ENCODE measurements at regions not wholly inside any gene's neighbourhood (a gene's known extent, or its start where the extent isn't known, plus 50 kb on each side); places are given as distances from the start of the nearest gene placed in this dataset.

GRCh38 chr1:168806952-168807351 lies 77.9 kb upstream of the DPT start:
- DNase-seq (ENCODE audit: extremely low spot score), result no peak
- no peak overlapping the region for H3K4me3 ChIP-seq (ENCODE audit: low read depth, low read length)
- WGBS, result 96% methylated on average over 2 of the region's 2 CpGs
- no peaks in the 10 kb centered on the region for H3K36me3 ChIP-seq (ENCODE audit: insufficient read depth)
- no peaks in the 10 kb centered on the region for H3K4me1 ChIP-seq (ENCODE audit: insufficient read depth)
- no peak overlapping the region for H3K27ac ChIP-seq (ENCODE audit: low read depth)

GRCh38 chr1:168811176-168811575 lies 82.2 kb upstream of the DPT start:
- DNase-seq (ENCODE audit: extremely low spot score), result no peak
- 96% methylated on average over 3 of the region's 3 CpGs for WGBS
- H3K4me1 ChIP-seq (ENCODE audit: insufficient read depth), result no peaks in the 10 kb centered on the region
- no peak overlapping the region for H3K27ac ChIP-seq (ENCODE audit: low read depth)
- H3K36me3 ChIP-seq (ENCODE audit: insufficient read depth), result no peaks in the 10 kb centered on the region
- H3K4me3 ChIP-seq (ENCODE audit: low read depth, low read length), result no peak overlapping the region

- no peak for DNase-seq (ENCODE audit: extremely low spot score)
- no peaks in the 10 kb centered on the region for H3K36me3 ChIP-seq (ENCODE audit: insufficient read depth)
- H3K4me1 ChIP-seq (ENCODE audit: insufficient read depth), result no peaks in the 10 kb centered on the region
- H3K27ac ChIP-seq (ENCODE audit: low read depth), result no peak overlapping the region
- H3K4me3 ChIP-seq (ENCODE audit: low read depth, low read length), result no peak overlapping the region
- WGBS, result 93% methylated on average over 3 of the region's 3 CpGs
Measured at GRCh38 chr1:168819668-168820067, 90.7 kb upstream of the DPT start.

GRCh38 chr1:168821434-168821833 lies 92.4 kb upstream of the DPT start:
- H3K27ac ChIP-seq (ENCODE audit: low read depth), result no peak overlapping the region
- no peaks in the 10 kb centered on the region for H3K36me3 ChIP-seq (ENCODE audit: insufficient read depth)
- DNase-seq (ENCODE audit: extremely low spot score), result no peak
- 63% methylated on average over 2 of the region's 2 CpGs for WGBS
- H3K4me1 ChIP-seq (ENCODE audit: insufficient read depth), result no peaks in the 10 kb centered on the region
- no peak overlapping the region for H3K4me3 ChIP-seq (ENCODE audit: low read depth, low read length)

- H3K27ac ChIP-seq (ENCODE audit: low read depth), result no peak overlapping the region
- H3K4me1 ChIP-seq (ENCODE audit: insufficient read depth), result no peaks in the 10 kb centered on the region
- H3K4me3 ChIP-seq (ENCODE audit: low read depth, low read length), result no peak overlapping the region
- no peak for DNase-seq (ENCODE audit: extremely low spot score)
- WGBS, result 69% methylated on average over 2 of the region's 2 CpGs
- H3K36me3 ChIP-seq (ENCODE audit: insufficient read depth), result no peaks in the 10 kb centered on the region
Measured at GRCh38 chr1:168822911-168823310, 93.9 kb upstream of the DPT start.

GRCh38 chr1:168823988-168824387 lies 95.0 kb upstream of the DPT start:
- WGBS, result 93% methylated on average over 4 of the region's 4 CpGs
- Histone ChIP-seq H3K27ac (ENCODE audit: low read depth) (no peak overlapping the region), H3K36me3 (ENCODE audit: insufficient read depth) (no peaks in the 10 kb centered on the region), H3K4me1 (ENCODE audit: insufficient read depth) (no peaks in the 10 kb centered on the region), H3K4me3 (ENCODE audit: low read depth, low read length) (no peak overlapping the region)
- no peak for DNase-seq (ENCODE audit: extremely low spot score)

GRCh38 chr1:168824418-168825065 lies 95.5 kb upstream of the DPT start:
- no peak overlapping the region for H3K27ac ChIP-seq (ENCODE audit: low read depth)
- H3K36me3 ChIP-seq (ENCODE audit: insufficient read depth), result no peaks in the 10 kb centered on the region
- H3K4me1 ChIP-seq (ENCODE audit: insufficient read depth), result no peaks in the 10 kb centered on the region
- H3K4me3 ChIP-seq (ENCODE audit: low read depth, low read length), result no peak overlapping the region
- 90% methylated on average over 2 of the region's 2 CpGs for WGBS
- DNase-seq (ENCODE audit: extremely low spot score), result no peak

GRCh38 chr1:168825129-168825528 lies 96.1 kb upstream of the DPT start:
- H3K27ac ChIP-seq (ENCODE audit: low read depth), result no peak overlapping the region
- H3K4me1 ChIP-seq (ENCODE audit: insufficient read depth), result no peaks in the 10 kb centered on the region
- DNase-seq (ENCODE audit: extremely low spot score), result no peak
- 63% methylated on average over 1 of the region's 1 CpG for WGBS
- no peak overlapping the region for H3K4me3 ChIP-seq (ENCODE audit: low read depth, low read length)
- no peaks in the 10 kb centered on the region for H3K36me3 ChIP-seq (ENCODE audit: insufficient read depth)

- Histone ChIP-seq H3K27ac (ENCODE audit: low read depth) (no peak overlapping the region), H3K36me3 (ENCODE audit: insufficient read depth) (no peaks in the 10 kb centered on the region), H3K4me1 (ENCODE audit: insufficient read depth) (no peaks in the 10 kb centered on the region), H3K4me3 (ENCODE audit: low read depth, low read length) (no peak overlapping the region)
- no peak for DNase-seq (ENCODE audit: extremely low spot score)
- WGBS, result 60% methylated on average over 3 of the region's 3 CpGs
Measured at GRCh38 chr1:168825820-168826219, 96.8 kb upstream of the DPT start.

- 95% methylated on average over 3 of the region's 3 CpGs for WGBS
- no peaks in the 10 kb centered on the region for H3K4me1 ChIP-seq (ENCODE audit: insufficient read depth)
- no peaks in the 10 kb centered on the region for H3K36me3 ChIP-seq (ENCODE audit: insufficient read depth)
- H3K27ac ChIP-seq (ENCODE audit: low read depth), result no peak overlapping the region
- no peak for DNase-seq (ENCODE audit: extremely low spot score)
- H3K4me3 ChIP-seq (ENCODE audit: low read depth, low read length), result no peak overlapping the region
Measured at GRCh38 chr1:168826269-168826668, 97.3 kb upstream of the DPT start.

GRCh38 chr1:168827557-168827956 lies 98.6 kb upstream of the DPT start:
- no peaks in the 10 kb centered on the region for H3K4me1 ChIP-seq (ENCODE audit: insufficient read depth)
- no peak overlapping the region for H3K4me3 ChIP-seq (ENCODE audit: low read depth, low read length)
- DNase-seq (ENCODE audit: extremely low spot score), result no peak
- WGBS, result 89% methylated on average over 2 of the region's 2 CpGs
- H3K36me3 ChIP-seq (ENCODE audit: insufficient read depth), result no peaks in the 10 kb centered on the region
- no peak overlapping the region for H3K27ac ChIP-seq (ENCODE audit: low read depth)

GRCh38 chr1:168829876-168830275 lies 100.9 kb upstream of the DPT start:
- no peak for DNase-seq (ENCODE audit: extremely low spot score)
- no peaks in the 10 kb centered on the region for H3K36me3 ChIP-seq (ENCODE audit: insufficient read depth)
- H3K4me1 ChIP-seq (ENCODE audit: insufficient read depth), result no peaks in the 10 kb centered on the region
- no peak overlapping the region for H3K27ac ChIP-seq (ENCODE audit: low read depth)
- H3K4me3 ChIP-seq (ENCODE audit: low read depth, low read length), result no peak overlapping the region

- no peak for DNase-seq (ENCODE audit: extremely low spot score)
- WGBS, result 77% methylated on average over 2 of the region's 2 CpGs
- no peak overlapping the region for H3K27ac ChIP-seq (ENCODE audit: low read depth)
- no peaks in the 10 kb centered on the region for H3K4me1 ChIP-seq (ENCODE audit: insufficient read depth)
- no peaks in the 10 kb centered on the region for H3K36me3 ChIP-seq (ENCODE audit: insufficient read depth)
- no peak overlapping the region for H3K4me3 ChIP-seq (ENCODE audit: low read depth, low read length)
Measured at GRCh38 chr1:168830562-168830961, 101.6 kb upstream of the DPT start.

GRCh38 chr1:168832661-168833060 lies 103.7 kb upstream of the DPT start:
- 89% methylated on average over 2 of the region's 2 CpGs for WGBS
- Histone ChIP-seq H3K36me3 (ENCODE audit: insufficient read depth) (no peaks in the 10 kb centered on the region), H3K27ac (ENCODE audit: low read depth) (no peak overlapping the region), H3K4me3 (ENCODE audit: low read depth, low read length) (no peak overlapping the region), H3K4me1 (ENCODE audit: insufficient read depth) (no peaks in the 10 kb centered on the region)
- DNase-seq (ENCODE audit: extremely low spot score), result no peak

GRCh38 chr1:168833362-168833761 lies 104.4 kb upstream of the DPT start:
- no peaks in the 10 kb centered on the region for H3K36me3 ChIP-seq (ENCODE audit: insufficient read depth)
- WGBS, result 73% methylated on average over 1 of the region's 1 CpG

More at GRCh38 chr1:168833362-168833761, 104.4 kb upstream of the DPT start:
- no peak for DNase-seq (ENCODE audit: extremely low spot score)
- no peak overlapping the region for H3K27ac ChIP-seq (ENCODE audit: low read depth)
- no peak overlapping the region for H3K4me3 ChIP-seq (ENCODE audit: low read depth, low read length)
- H3K4me1 ChIP-seq (ENCODE audit: insufficient read depth), result no peaks in the 10 kb centered on the region
